DND-41 (cell line): ENCODE measurements at regions not wholly inside any gene's neighbourhood (a gene's known extent, or its start where the extent isn't known, plus 50 kb on each side); places are given as distances from the start of the nearest gene placed in this dataset.

ENCODE experiments used
- EZH2 ChIP-seq: IDR thresholded peaks from 3 replicates; pipeline ENCODE4 v1.6.1; 2012; ENCODE audit warnings: borderline replicate concordance, low read depth, mild to moderate bottlenecking, moderate library complexity, low read length, inconsistent platforms; ENCODE audit not compliant: severe bottlenecking
- TF ChIP-seq, protein P1 (sequence below): IDR thresholded peaks from 2 replicates; pipeline ENCODE4 v1.5.1; 2012; ENCODE audit warnings: borderline replicate concordance, low read length, moderate library complexity, mild to moderate bottlenecking; ENCODE audit not compliant: poor library complexity, severe bottlenecking; ENCODE audit errors: extremely low read depth

DNA sequence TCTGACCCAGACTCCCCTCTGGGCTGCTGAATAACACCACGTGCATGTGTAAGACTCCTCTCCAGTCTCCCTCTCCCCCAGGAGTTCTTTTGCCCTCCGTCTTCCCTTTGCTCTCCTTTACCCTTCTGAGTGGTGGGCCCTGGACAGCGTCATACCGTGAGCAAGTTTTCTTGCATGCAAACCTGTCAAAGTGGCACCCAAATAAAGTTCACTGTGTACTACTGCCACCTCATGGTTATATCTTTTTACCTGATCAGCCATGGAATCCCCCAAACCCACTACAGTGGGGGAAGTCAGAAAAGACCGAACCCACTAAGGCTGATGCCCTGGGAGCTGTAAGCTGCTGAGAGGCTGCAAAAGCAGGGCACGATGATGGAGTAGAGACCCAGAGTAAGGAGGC, 131.1 kb upstream of the VRK1 start:
- TF ChIP-seq, protein P1, sequence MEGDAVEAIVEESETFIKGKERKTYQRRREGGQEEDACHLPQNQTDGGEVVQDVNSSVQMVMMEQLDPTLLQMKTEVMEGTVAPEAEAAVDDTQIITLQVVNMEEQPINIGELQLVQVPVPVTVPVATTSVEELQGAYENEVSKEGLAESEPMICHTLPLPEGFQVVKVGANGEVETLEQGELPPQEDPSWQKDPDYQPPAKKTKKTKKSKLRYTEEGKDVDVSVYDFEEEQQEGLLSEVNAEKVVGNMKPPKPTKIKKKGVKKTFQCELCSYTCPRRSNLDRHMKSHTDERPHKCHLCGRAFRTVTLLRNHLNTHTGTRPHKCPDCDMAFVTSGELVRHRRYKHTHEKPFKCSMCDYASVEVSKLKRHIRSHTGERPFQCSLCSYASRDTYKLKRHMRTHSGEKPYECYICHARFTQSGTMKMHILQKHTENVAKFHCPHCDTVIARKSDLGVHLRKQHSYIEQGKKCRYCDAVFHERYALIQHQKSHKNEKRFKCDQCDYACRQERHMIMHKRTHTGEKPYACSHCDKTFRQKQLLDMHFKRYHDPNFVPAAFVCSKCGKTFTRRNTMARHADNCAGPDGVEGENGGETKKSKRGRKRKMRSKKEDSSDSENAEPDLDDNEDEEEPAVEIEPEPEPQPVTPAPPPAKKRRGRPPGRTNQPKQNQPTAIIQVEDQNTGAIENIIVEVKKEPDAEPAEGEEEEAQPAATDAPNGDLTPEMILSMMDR = peak; percentile 33
- no peak for TF ChIP-seq EZH2
